ENCODE measurements at regions not wholly inside any gene's neighbourhood (a gene's known extent, or its start where the extent isn't known, plus 50 kb on each side); places are given as distances from the start of the nearest gene placed in this dataset.
A peak's percentile ranks its signal among the peaks of the same experiment; 100 is the strongest.

- Histone ChIP-seq H3K9me3 (ENCODE audit: control insufficient read depth, insufficient read depth, low read length) (no peaks in the 10 kb centered on the region), H3K27ac (ENCODE audit: low read depth, low read length) (no peak overlapping the region), H3K4me1 (ENCODE audit: control insufficient read depth, insufficient read depth, low read length) (peaks cover 4% of the 10 kb centered on the region), H3K27me3 (ENCODE audit: control insufficient read depth, insufficient read depth, low read length) (no peaks in the 10 kb centered on the region), H3K36me3 (ENCODE audit: control insufficient read depth, insufficient read depth, low read length) (no peaks in the 10 kb centered on the region), H3K4me3 (ENCODE audit: low read depth, low read length) (no peak overlapping the region)
- 64% methylated on average over 4 of the region's 4 CpGs for WGBS (ENCODE audit: insufficient coverage)
- DNase-seq (ENCODE audit: low read depth in 4 of 6, low spot score in 6 of 6), result no peak
Measured at GRCh38 chr16:5895137-5895536, 797.5 kb upstream of the EEF2KMT start.

- Histone ChIP-seq H3K27me3 (ENCODE audit: control insufficient read depth, insufficient read depth, low read length) (no peaks in the 10 kb centered on the region), H3K4me1 (ENCODE audit: control insufficient read depth, insufficient read depth, low read length) (peaks cover 4% of the 10 kb centered on the region), H3K9me3 (ENCODE audit: control insufficient read depth, insufficient read depth, low read length) (no peaks in the 10 kb centered on the region), H3K36me3 (ENCODE audit: control insufficient read depth, insufficient read depth, low read length) (no peaks in the 10 kb centered on the region), H3K4me3 (ENCODE audit: low read depth, low read length) (no peak overlapping the region), H3K27ac (ENCODE audit: low read depth, low read length) (no peak overlapping the region)
- peak in 2 of 6 donors; percentile 68 to 90 for DNase-seq (ENCODE audit: low read depth in 4 of 6, low spot score in 6 of 6)
- 44% methylated on average over 4 of the region's 7 CpGs for WGBS (ENCODE audit: insufficient coverage)
Measured at GRCh38 chr16:5891296-5891695, 793.7 kb upstream of the EEF2KMT start.

- H3K9me3 ChIP-seq (ENCODE audit: control insufficient read depth, insufficient read depth, low read length), result no peaks in the 10 kb centered on the region
- no peaks in the 10 kb centered on the region for H3K36me3 ChIP-seq (ENCODE audit: control insufficient read depth, insufficient read depth, low read length)
- WGBS (ENCODE audit: insufficient coverage), result 48% methylated on average over 3 of the region's 6 CpGs
- H3K27ac ChIP-seq (ENCODE audit: low read depth, low read length), result no peak overlapping the region
- no peaks in the 10 kb centered on the region for H3K27me3 ChIP-seq (ENCODE audit: control insufficient read depth, insufficient read depth, low read length)
- H3K4me1 ChIP-seq (ENCODE audit: control insufficient read depth, insufficient read depth, low read length), result no peaks in the 10 kb centered on the region
- H3K4me3 ChIP-seq (ENCODE audit: low read depth, low read length), result no peak overlapping the region
- DNase-seq (ENCODE audit: low read depth in 4 of 6, low spot score in 6 of 6), result peak in 1 of 6 donors; percentile 49
Measured at GRCh38 chr16:5885521-5885920, 787.9 kb upstream of the EEF2KMT start.

GRCh38 chr16:5884996-5885395 is 787.4 kb upstream of the EEF2KMT start:
- Histone ChIP-seq H3K4me3 (ENCODE audit: low read depth, low read length) (no peak overlapping the region), H3K27ac (ENCODE audit: low read depth, low read length) (no peak overlapping the region), H3K9me3 (ENCODE audit: control insufficient read depth, insufficient read depth, low read length) (no peaks in the 10 kb centered on the region), H3K27me3 (ENCODE audit: control insufficient read depth, insufficient read depth, low read length) (no peaks in the 10 kb centered on the region), H3K4me1 (ENCODE audit: control insufficient read depth, insufficient read depth, low read length) (no peaks in the 10 kb centered on the region), H3K36me3 (ENCODE audit: control insufficient read depth, insufficient read depth, low read length) (no peaks in the 10 kb centered on the region)
- no peak for DNase-seq (ENCODE audit: low read depth in 4 of 6, low spot score in 6 of 6)
- WGBS (ENCODE audit: insufficient coverage), result no CpG with 5 or more reads among the region's 5 CpGs

GRCh38 chr16:5884339-5884738 is 786.7 kb upstream of the EEF2KMT start:
- H3K4me3 ChIP-seq (ENCODE audit: low read depth, low read length), result no peak overlapping the region
- WGBS (ENCODE audit: insufficient coverage), result no CpG with 5 or more reads among the region's 8 CpGs

GRCh38 chr16:5882087-5882640 is 784.6 kb upstream of the EEF2KMT start:
- 91% methylated on average over 1 of the region's 3 CpGs for WGBS (ENCODE audit: insufficient coverage)
- Histone ChIP-seq H3K4me3 (ENCODE audit: low read depth, low read length) (no peak overlapping the region), H3K4me1 (ENCODE audit: control insufficient read depth, insufficient read depth, low read length) (no peaks in the 10 kb centered on the region)

More at GRCh38 chr16:5884339-5884738, 786.7 kb upstream of the EEF2KMT start:
- DNase-seq (ENCODE audit: low read depth in 4 of 6, low spot score in 6 of 6), result no peak
- H3K4me1 ChIP-seq (ENCODE audit: control insufficient read depth, insufficient read depth, low read length), result no peaks in the 10 kb centered on the region
- H3K36me3 ChIP-seq (ENCODE audit: control insufficient read depth, insufficient read depth, low read length), result no peaks in the 10 kb centered on the region
- H3K9me3 ChIP-seq (ENCODE audit: control insufficient read depth, insufficient read depth, low read length), result no peaks in the 10 kb centered on the region
- H3K27me3 ChIP-seq (ENCODE audit: control insufficient read depth, insufficient read depth, low read length), result no peaks in the 10 kb centered on the region
- H3K27ac ChIP-seq (ENCODE audit: low read depth, low read length), result no peak overlapping the region

GRCh38 chr16:5875416-5875815 is 777.8 kb upstream of the EEF2KMT start:
- Histone ChIP-seq H3K27ac (ENCODE audit: low read depth, low read length) (no peak overlapping the region), H3K4me3 (ENCODE audit: low read depth, low read length) (no peak overlapping the region)
- no CpG with 5 or more reads among the region's 5 CpGs for WGBS (ENCODE audit: insufficient coverage)

More at GRCh38 chr16:5882087-5882640, 784.6 kb upstream of the EEF2KMT start:
- H3K27ac ChIP-seq (ENCODE audit: low read depth, low read length), result no peak overlapping the region
- H3K27me3 ChIP-seq (ENCODE audit: control insufficient read depth, insufficient read depth, low read length), result no peaks in the 10 kb centered on the region
- peak in 1 of 6 donors; percentile 39 for DNase-seq (ENCODE audit: low read depth in 4 of 6, low spot score in 6 of 6)
- H3K9me3 ChIP-seq (ENCODE audit: control insufficient read depth, insufficient read depth, low read length), result no peaks in the 10 kb centered on the region
- H3K36me3 ChIP-seq (ENCODE audit: control insufficient read depth, insufficient read depth, low read length), result no peaks in the 10 kb centered on the region

GRCh38 chr16:5874899-5875298 is 777.3 kb upstream of the EEF2KMT start:
- Histone ChIP-seq H3K4me3 (ENCODE audit: low read depth, low read length) (no peak overlapping the region), H3K36me3 (ENCODE audit: control insufficient read depth, insufficient read depth, low read length) (no peaks in the 10 kb centered on the region), H3K4me1 (ENCODE audit: control insufficient read depth, insufficient read depth, low read length) (no peaks in the 10 kb centered on the region), H3K27ac (ENCODE audit: low read depth, low read length) (no peak overlapping the region), H3K9me3 (ENCODE audit: control insufficient read depth, insufficient read depth, low read length) (no peaks in the 10 kb centered on the region), H3K27me3 (ENCODE audit: control insufficient read depth, insufficient read depth, low read length) (no peaks in the 10 kb centered on the region)
- WGBS (ENCODE audit: insufficient coverage), result no CpG with 5 or more reads among the region's 4 CpGs
- peak in 1 of 6 donors; percentile 93 for DNase-seq (ENCODE audit: low read depth in 4 of 6, low spot score in 6 of 6)

More at GRCh38 chr16:5875416-5875815, 777.8 kb upstream of the EEF2KMT start:
- Histone ChIP-seq H3K4me1 (ENCODE audit: control insufficient read depth, insufficient read depth, low read length) (no peaks in the 10 kb centered on the region), H3K36me3 (ENCODE audit: control insufficient read depth, insufficient read depth, low read length) (no peaks in the 10 kb centered on the region), H3K9me3 (ENCODE audit: control insufficient read depth, insufficient read depth, low read length) (no peaks in the 10 kb centered on the region), H3K27me3 (ENCODE audit: control insufficient read depth, insufficient read depth, low read length) (no peaks in the 10 kb centered on the region)
- no peak for DNase-seq (ENCODE audit: low read depth in 4 of 6, low spot score in 6 of 6)

GRCh38 chr16:5873221-5873620 is 775.6 kb upstream of the EEF2KMT start:
- WGBS (ENCODE audit: insufficient coverage), result 100% methylated on average over 1 of the region's 4 CpGs

GRCh38 chr16:5870886-5871691 is 773.5 kb upstream of the EEF2KMT start:
- DNase-seq (ENCODE audit: low read depth in 4 of 6, low spot score in 6 of 6), result peak in 2 of 6 donors; percentile 89 to 90
- H3K4me1 ChIP-seq (ENCODE audit: control insufficient read depth, insufficient read depth, low read length), result no peaks in the 10 kb centered on the region
- H3K27ac ChIP-seq (ENCODE audit: low read depth, low read length), result no peak overlapping the region
- no peak overlapping the region for H3K4me3 ChIP-seq (ENCODE audit: low read depth, low read length)
- no peaks in the 10 kb centered on the region for H3K9me3 ChIP-seq (ENCODE audit: control insufficient read depth, insufficient read depth, low read length)
- H3K36me3 ChIP-seq (ENCODE audit: control insufficient read depth, insufficient read depth, low read length), result no peaks in the 10 kb centered on the region
- 33% methylated on average over 9 of the region's 11 CpGs for WGBS (ENCODE audit: insufficient coverage)
- H3K27me3 ChIP-seq (ENCODE audit: control insufficient read depth, insufficient read depth, low read length), result no peaks in the 10 kb centered on the region

More at GRCh38 chr16:5873221-5873620, 775.6 kb upstream of the EEF2KMT start:
- DNase-seq (ENCODE audit: low read depth in 4 of 6, low spot score in 6 of 6), result no peak
- no peak overlapping the region for H3K27ac ChIP-seq (ENCODE audit: low read depth, low read length)
- H3K9me3 ChIP-seq (ENCODE audit: control insufficient read depth, insufficient read depth, low read length), result no peaks in the 10 kb centered on the region
- no peaks in the 10 kb centered on the region for H3K4me1 ChIP-seq (ENCODE audit: control insufficient read depth, insufficient read depth, low read length)
- no peaks in the 10 kb centered on the region for H3K27me3 ChIP-seq (ENCODE audit: control insufficient read depth, insufficient read depth, low read length)
- no peak overlapping the region for H3K4me3 ChIP-seq (ENCODE audit: low read depth, low read length)
- H3K36me3 ChIP-seq (ENCODE audit: control insufficient read depth, insufficient read depth, low read length), result no peaks in the 10 kb centered on the region
